NCI-H460 (cell line): ENCODE measurements at regions not wholly inside any gene's neighbourhood (a gene's known extent, or its start where the extent isn't known, plus 50 kb on each side); places are given as distances from the start of the nearest gene placed in this dataset.
"Not testable (repeated sequence)": the region's sequence is repeated elsewhere in the genome, so short reads cannot be mapped to it uniquely, and the experiment has no call there.

Source experiments
- DNase-seq: peaks from one replicate; pipeline ENCODE4 v3.0.0-alpha.2; 2016; ENCODE audit warnings: low read depth; ENCODE audit errors: extremely low read depth

GRCh38 chr12:86662464-86662863 lies 406.3 kb upstream of the MGAT4C start:
- DNase-seq, result no peak

DNA sequence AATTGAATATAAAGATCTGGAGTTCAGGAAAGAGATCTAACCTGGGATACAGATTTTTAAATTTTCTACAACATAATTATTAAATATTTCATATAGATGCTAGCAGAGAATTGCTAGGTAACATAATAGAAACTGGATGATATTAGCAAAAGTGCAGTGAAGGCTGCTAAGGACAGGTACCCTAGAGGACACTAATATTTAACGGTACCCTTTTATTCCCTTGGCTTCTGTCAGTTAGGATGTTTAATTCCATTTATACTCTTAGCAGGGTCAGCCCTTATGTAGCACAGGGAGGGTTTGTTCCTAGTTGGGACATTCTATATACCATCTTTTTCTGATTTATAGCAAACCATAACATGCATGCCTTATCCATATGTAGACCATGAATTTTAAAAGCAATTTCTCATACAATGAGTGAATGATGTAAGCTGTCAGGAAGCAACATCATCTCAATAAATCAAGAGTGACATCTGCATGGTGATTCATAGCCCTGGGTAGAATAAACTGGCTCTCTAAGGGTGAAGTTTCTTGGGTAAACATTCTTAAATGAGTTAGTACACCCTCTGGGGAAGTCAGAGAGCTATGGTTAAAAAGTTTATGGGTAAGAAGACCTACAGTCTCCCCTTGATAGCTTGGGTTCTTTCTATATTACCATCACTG lies 404.4 kb upstream of the MGAT4C start:
- peak; percentile 92 for DNase-seq

DNA sequence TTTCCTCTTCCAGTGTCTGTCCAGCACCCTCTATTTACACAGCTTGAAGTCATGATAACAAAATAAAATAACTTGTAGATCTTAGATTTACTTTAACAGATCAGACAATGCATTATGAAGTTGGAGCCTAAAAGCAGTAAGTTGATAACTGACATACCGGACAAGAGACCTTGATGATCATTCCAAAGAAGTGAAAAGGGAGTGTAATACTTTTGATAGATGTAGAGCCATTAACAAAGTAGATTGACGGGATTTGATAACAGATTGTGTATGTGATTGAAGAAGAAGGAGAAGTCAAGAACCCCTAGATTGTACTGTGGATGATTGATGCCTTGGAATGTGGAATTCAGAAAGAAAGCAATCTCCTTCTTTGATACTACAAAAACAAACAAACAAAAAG lies 403.8 kb upstream of the MGAT4C start:
- peak; percentile 35 for DNase-seq

DNA sequence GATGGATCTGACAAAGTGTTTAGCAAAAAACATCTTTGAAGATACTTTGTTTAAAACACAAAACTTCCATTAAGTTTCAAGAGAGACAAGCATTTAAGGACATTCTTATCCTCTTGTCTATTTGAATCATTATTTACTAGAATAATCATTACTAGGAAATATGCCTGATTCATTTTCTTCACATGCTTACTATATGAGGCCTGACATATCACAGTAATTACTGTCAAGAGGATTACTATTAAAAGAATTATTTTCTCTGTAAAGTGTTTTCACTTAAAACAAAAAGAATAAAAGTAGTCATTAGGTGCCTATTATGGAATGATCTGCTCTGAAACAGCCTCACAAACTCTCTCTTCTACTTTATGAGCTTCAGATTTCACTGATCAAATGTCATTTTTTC lies 402.1 kb upstream of the MGAT4C start:
- no peak for DNase-seq

- DNase-seq, result no peak
These were observed 391.6 kb upstream of the MGAT4C start for GRCh38 chr12:86647800-86648199.

DNA sequence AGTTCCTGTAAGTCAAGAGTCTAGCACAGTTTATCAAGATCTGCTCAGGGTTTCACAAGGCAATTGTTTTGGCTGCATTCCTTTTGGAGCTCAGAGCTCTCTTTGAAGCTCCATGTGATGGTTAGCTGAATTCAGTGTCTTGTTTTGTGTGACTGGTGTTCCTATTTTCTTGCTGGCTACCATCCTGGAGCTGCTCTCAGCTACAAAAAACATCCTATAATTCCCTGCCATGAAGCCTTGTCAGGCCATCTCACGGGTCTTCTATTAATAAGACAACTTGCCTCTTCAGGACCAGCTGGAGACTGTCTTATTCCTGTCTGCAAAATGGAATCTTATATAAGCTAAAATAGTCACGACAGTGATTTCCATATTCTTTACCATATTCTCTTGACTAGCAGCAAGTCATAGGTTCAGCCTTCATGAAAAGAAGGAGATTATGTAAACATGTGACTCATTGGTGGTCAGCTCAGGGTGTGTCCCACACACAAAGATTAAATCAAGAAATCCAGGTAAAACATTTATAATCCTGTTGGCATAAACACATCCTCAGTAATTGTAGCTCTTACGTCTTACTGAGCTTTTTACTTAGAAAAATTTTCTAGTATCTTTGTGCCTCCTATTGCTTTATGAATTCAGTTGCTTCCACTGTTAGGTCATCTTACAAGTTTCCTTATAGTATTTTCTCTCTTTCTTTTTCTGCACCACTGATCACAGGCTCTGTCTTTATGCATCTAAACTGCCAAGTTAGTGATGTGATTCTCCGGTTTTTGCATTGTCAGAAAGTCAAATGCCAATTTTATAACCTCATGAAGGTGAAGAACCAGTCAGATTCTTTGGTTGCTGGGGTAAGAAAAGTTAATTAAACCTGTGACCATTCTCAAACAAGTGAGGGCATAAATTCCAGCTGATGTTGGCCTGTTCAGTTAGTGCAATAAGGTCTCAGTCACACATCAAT lies 378.5 kb upstream of the MGAT4C start:
- DNase-seq, result no peak

DNA sequence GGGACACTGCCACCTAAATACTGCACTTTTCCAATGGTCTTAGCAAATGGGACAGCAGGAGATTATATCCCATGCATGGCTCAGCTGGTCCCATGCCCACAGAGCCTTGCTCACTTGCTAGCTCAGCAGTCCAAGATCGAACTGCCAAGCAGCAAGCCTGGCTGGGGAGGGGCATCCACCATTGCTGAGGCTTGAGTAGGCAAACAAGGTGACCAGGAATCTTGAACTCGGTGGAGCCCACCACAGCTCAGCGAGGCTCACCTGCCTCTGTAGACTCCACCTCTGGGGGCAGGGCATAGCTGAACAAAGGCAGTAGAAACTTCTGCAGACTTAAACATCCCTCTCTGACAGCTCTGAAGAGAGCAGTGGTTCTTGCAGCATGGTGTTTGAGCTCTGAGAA lies 370.8 kb upstream of the MGAT4C start:
- DNase-seq, result no peak

GRCh38 chr12:86623267-86623666 lies 367.1 kb upstream of the MGAT4C start:
- DNase-seq, result no peak

- no peak for DNase-seq
These were observed 365.8 kb upstream of the MGAT4C start for GRCh38 chr12:86621957-86622356.

GRCh38 chr12:86613311-86613710 lies 357.1 kb upstream of the MGAT4C start:
- DNase-seq, result peak; percentile 9

GRCh38 chr12:86608638-86609037 lies 352.4 kb upstream of the MGAT4C start:
- no peak for DNase-seq

GRCh38 chr12:86601550-86602308 lies 345.5 kb upstream of the MGAT4C start:
- DNase-seq, result no peak

GRCh38 chr12:86600664-86601231 lies 344.6 kb upstream of the MGAT4C start:
- DNase-seq, result no peak

- no peak for DNase-seq
These were observed 341.2 kb upstream of the MGAT4C start for GRCh38 chr12:86597431-86597830.

DNA sequence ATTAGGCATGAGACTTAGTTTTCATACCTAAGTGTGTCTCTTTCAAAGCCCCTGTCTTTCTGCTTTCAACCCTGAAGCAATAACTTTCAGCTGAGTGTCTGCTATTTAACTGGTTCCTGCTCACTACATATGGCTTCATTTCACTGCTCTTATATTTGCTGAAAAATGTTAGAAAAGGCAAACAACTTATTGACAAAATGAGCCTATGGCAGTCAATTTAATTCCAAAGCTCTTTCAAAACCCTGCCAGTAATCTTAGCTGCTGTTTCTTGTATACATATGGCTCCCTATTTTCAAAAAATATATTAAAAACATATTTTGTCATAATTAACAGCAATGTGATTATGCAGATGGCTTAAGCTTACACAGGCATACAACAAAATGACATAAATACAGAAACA lies 334.1 kb upstream of the MGAT4C start:
- no peak for DNase-seq

DNA sequence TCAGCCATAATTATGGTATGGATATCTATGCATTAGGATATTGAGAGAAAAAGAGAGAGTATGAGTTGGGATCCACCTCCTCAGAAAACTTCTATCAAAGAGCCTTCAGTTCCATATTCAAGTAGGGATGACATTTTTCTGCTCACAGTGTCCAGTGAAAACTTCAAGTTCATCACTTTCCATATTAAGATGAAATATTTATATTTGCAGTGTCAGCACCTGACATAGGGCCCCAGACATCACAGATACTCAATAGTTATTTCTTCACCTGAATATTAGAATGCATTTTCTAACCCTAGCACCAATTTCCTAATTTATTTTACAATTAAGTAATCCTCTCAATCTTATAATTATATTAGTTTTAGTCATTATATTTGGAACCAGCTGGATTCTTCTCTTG lies 318.0 kb upstream of the MGAT4C start:
- DNase-seq, result no peak

DNA sequence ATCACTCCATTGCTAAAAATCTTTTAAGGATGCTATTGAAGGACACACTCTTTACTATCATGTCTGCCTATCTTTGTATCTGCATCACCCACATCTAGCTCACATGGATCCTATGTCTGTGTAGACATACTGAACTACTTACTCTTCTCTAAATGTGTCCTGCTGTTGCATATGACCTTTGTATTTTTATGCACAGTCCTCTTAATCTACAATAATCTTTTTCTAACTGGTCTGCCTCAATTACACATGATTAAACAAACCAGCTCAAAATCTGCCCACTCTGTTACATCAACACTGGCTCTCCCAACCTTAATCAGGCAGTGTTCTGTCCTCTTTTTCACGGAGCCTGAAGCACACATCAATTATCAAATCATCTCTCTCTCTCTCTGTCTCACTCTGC lies 316.3 kb upstream of the MGAT4C start:
- DNase-seq, result no peak

- no peak for DNase-seq
These were observed 308.8 kb upstream of the MGAT4C start for GRCh38 chr12:86565038-86565437.

DNA sequence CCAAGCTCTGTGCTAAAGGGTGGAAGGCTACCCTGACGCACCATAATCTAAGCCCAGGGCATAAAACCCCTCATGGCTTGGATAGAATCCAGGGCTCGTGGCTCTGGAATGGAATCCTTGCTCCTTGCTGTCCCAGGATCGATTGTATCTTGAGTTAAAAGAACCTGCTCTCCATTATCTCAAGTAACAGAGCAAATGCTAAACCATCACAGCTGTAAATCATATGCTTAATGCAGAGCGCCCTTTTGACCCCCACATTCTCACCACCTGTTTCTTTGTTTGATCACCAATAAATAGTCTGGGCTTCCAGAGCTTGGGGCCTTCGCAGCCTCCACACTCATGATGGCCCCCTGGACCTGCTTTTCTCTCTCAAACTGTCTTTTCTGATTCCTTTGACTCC lies 299.3 kb upstream of the MGAT4C start:
- not testable (repeated sequence) for DNase-seq

DNA sequence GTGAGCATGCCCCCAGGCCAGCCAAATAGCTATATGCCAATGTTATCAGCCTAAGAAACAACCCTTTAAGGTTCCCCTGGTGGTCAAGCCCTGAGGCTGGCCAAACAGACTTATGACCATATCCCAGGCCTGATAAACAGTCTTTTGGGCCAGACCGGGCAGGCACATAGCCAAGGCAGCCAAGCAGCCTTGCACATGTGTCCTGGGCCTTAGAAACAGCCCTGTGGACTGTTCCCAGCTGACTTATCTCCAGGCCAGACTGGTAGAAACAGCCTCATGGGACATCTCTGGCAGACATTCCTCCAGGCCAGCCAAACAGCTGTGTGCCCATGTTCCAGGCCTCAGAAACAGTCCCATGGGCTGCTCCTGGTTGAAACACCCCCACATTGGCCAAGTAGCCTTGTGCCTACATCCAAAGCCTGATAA lies 295.0 kb upstream of the MGAT4C start:
- no peak for DNase-seq
